ENCODE measurements at regions not wholly inside any gene's neighbourhood (a gene's known extent, or its start where the extent isn't known, plus 50 kb on each side); places are given as distances from the start of the nearest gene placed in this dataset.

DNA sequence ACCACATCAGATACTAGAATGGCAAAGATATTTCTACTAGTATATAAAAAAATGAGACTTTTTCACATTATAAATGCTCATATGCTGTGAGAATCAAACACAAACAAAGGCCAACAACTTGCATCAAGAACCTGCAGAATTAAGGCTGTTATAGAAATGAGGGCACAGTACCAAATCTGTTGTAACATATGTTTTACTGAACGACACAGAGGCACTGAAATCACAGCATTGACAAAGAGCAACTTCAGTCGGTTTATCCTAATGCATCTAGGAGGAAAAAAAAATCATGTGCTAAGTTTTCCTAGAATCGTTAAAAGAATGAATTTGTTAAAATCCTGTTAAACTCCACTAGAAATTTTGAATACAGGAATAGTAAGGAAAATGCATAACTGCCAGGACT is 617.4 kb upstream of the NETO1 start:
- H3K4me3 Mint-ChIP-seq, result no peak overlapping the region
- no peak overlapping the region for H2AK5ac ChIP-seq (ENCODE audit: insufficient read length, low read length)
- no peaks in the 10 kb centered on the region for H3K4me1 Mint-ChIP-seq
- H3K4me2 ChIP-seq (ENCODE audit: insufficient read depth, insufficient read length, low read length), result no peak overlapping the region
- H3K9me3 ChIP-seq (ENCODE audit: control insufficient read depth, low read depth, low read length), result no peaks in the 10 kb centered on the region
- H3K4me1 ChIP-seq (ENCODE audit: insufficient read depth, low read length), result no peaks in the 10 kb centered on the region
- H3K14ac ChIP-seq (ENCODE audit: insufficient read depth, low read length), result no peak overlapping the region
- H3K9me3 Mint-ChIP-seq, result no peaks in the 10 kb centered on the region
- H3K23ac ChIP-seq (ENCODE audit: insufficient read length, low read depth, low read length), result no peak overlapping the region
- H3K23me2 ChIP-seq (ENCODE audit: insufficient read length, low read depth, low read length, poor library complexity, severe bottlenecking), result no peaks in the 10 kb centered on the region
- H3K18ac ChIP-seq (ENCODE audit: insufficient read length, low read depth, low read length), result no peak overlapping the region
- no peak overlapping the region for H4K5ac ChIP-seq (ENCODE audit: insufficient read length, low read depth, low read length)
- no peak overlapping the region for H3T11ph ChIP-seq (ENCODE audit: low read length)
- H4K20me1 ChIP-seq (ENCODE audit: control insufficient read depth, insufficient read depth, insufficient read length), result no peaks in the 10 kb centered on the region
- H3K27me3 Mint-ChIP-seq (ENCODE audit: low read depth), result no peaks in the 10 kb centered on the region
- no peaks in the 10 kb centered on the region for H3K36me3 Mint-ChIP-seq (ENCODE audit: insufficient read depth in 1 of 3, low read depth in 3 of 3)
- DNase-seq, result no peak
- H2BK120ac ChIP-seq (ENCODE audit: low read depth, low read length, poor library complexity, severe bottlenecking), result no peak overlapping the region
- H2AFZ ChIP-seq (ENCODE audit: low read length), result no peak overlapping the region
- no peak overlapping the region for H4K91ac ChIP-seq (ENCODE audit: insufficient read length, low read depth, low read length)
- no peak overlapping the region for H2BK12ac ChIP-seq (ENCODE audit: insufficient read length, low read depth, low read length)
- H3K27ac Mint-ChIP-seq, result no peak overlapping the region
- no peak overlapping the region for H2BK5ac ChIP-seq (ENCODE audit: insufficient read length, low read length)
- no peak overlapping the region for H2BK20ac ChIP-seq (ENCODE audit: low read depth, low read length, poor library complexity, severe bottlenecking)
- no peak overlapping the region for H3K4ac ChIP-seq (ENCODE audit: low read depth, low read length)
- H3K79me1 ChIP-seq (ENCODE audit: insufficient read depth, low read depth, low read length, poor library complexity, severe bottlenecking), result no peaks in the 10 kb centered on the region
- no peak overlapping the region for H3K27ac ChIP-seq (ENCODE audit: insufficient read length, low read depth, low read length)
- TF ChIP-seq CTCF (conservative IDR thresholded peaks at IDR 0.05), result no peak
- no peak overlapping the region for H3K56ac ChIP-seq (ENCODE audit: insufficient read length, low read depth, low read length)
- no peak overlapping the region for H2BK15ac ChIP-seq (ENCODE audit: low read depth, low read length)
- no peak overlapping the region for H4K8ac ChIP-seq (replicated peaks; ENCODE audit: insufficient read length, low read depth, low read length)
- H3K9ac ChIP-seq (ENCODE audit: extremely low read depth, insufficient read length, low read length), result no peak overlapping the region
- no peaks in the 10 kb centered on the region for H3K79me2 ChIP-seq (ENCODE audit: insufficient read depth, low read length)
- no peaks in the 10 kb centered on the region for H3K27me3 ChIP-seq (ENCODE audit: insufficient read depth, low read length)
- no CpG with 5 or more reads among the region's 3 CpGs for WGBS (ENCODE audit: extremely low coverage, insufficient read length, low lambda C conversion rate)

All from H9 (cell line).